ENCODE measurements at regions not wholly inside any gene's neighbourhood (a gene's known extent, or its start where the extent isn't known, plus 50 kb on each side); places are given as distances from the start of the nearest gene placed in this dataset.

GRCh38 chr14:104317975-104318557 is 179.7 kb downstream of the KIF26A start:
- DNase-seq (no peak), ATAC-seq (ENCODE audit: low FRiP score) (no peak)
- Histone ChIP-seq H3K9me3 (ENCODE audit: control insufficient read depth, low read length) (no peaks in the 10 kb centered on the region), H3K27ac (ENCODE audit: low read depth in 1 of 2, low read length in 2 of 2) (no peak overlapping the region), H3K4me3 (ENCODE audit: low read length in 2 of 2) (no peak overlapping the region), H3K27me3 (ENCODE audit: control insufficient read depth in 1 of 2, insufficient read depth in 2 of 2, low read length in 1 of 2) (no peaks in the 10 kb centered on the region), H3K4me1 (ENCODE audit: control insufficient read depth in 1 of 2, insufficient read depth in 2 of 2, low read length in 2 of 2) (no peaks in the 10 kb centered on the region), H3K36me3 (ENCODE audit: control insufficient read depth in 1 of 2, insufficient read depth in 2 of 2, low read length in 1 of 2) (no peaks in the 10 kb centered on the region)
- intact Hi-C loops (cut with DNase I): no loop called here
- 88 to 89% methylated on average over 18 of the region's 18 CpGs for WGBS, 2 donors

- H3K4me1 ChIP-seq (ENCODE audit: control insufficient read depth in 1 of 2, insufficient read depth in 2 of 2, low read length in 2 of 2): no peaks in the 10 kb centered on the region
- no peaks in the 10 kb centered on the region for H3K36me3 ChIP-seq (ENCODE audit: control insufficient read depth in 1 of 2, insufficient read depth in 2 of 2, low read length in 1 of 2)
- no peak for DNase-seq
- H3K9me3 ChIP-seq (ENCODE audit: control insufficient read depth, low read length): no peaks in the 10 kb centered on the region
- H3K27ac ChIP-seq (ENCODE audit: low read depth in 1 of 2, low read length in 2 of 2): no peak overlapping the region
- no peak for ATAC-seq (ENCODE audit: low FRiP score)
- no peak overlapping the region for H3K4me3 ChIP-seq (ENCODE audit: low read length in 2 of 2)
- WGBS, 2 donors: 56 to 62% methylated on average over 23 to 25 of the region's 25 CpGs
- H3K27me3 ChIP-seq (ENCODE audit: control insufficient read depth in 1 of 2, insufficient read depth in 2 of 2, low read length in 1 of 2): no peaks in the 10 kb centered on the region
- intact Hi-C loops (cut with DNase I): no loop called here
Observed at GRCh38 chr14:104318558-104319490, 180.4 kb downstream of the KIF26A start.

- intact Hi-C loops (cut with DNase I): no loop called here
- Histone ChIP-seq H3K27ac (ENCODE audit: low read depth in 1 of 2, low read length in 2 of 2) (no peak overlapping the region), H3K9me3 (ENCODE audit: control insufficient read depth, low read length) (no peaks in the 10 kb centered on the region), H3K4me3 (ENCODE audit: low read length in 2 of 2) (no peak overlapping the region), H3K27me3 (ENCODE audit: control insufficient read depth in 1 of 2, insufficient read depth in 2 of 2, low read length in 1 of 2) (no peaks in the 10 kb centered on the region), H3K36me3 (ENCODE audit: control insufficient read depth in 1 of 2, insufficient read depth in 2 of 2, low read length in 1 of 2) (no peaks in the 10 kb centered on the region), H3K4me1 (ENCODE audit: control insufficient read depth in 1 of 2, insufficient read depth in 2 of 2, low read length in 2 of 2) (no peaks in the 10 kb centered on the region)
- 81 to 82% methylated on average over 23 of the region's 23 CpGs for WGBS, 2 donors
- ATAC-seq (ENCODE audit: low FRiP score): no peak
- DNase-seq: peak in 1 of 2 donors; percentile 40
Observed at GRCh38 chr14:104319491-104320241, 181.3 kb downstream of the KIF26A start.

- intact Hi-C loops (cut with DNase I): no loop called here
- H3K36me3 ChIP-seq (ENCODE audit: control insufficient read depth in 1 of 2, insufficient read depth in 2 of 2, low read length in 1 of 2): no peaks in the 10 kb centered on the region
- H3K27ac ChIP-seq (ENCODE audit: low read depth in 1 of 2, low read length in 2 of 2): no peak overlapping the region
- 32 to 37% methylated on average over 20 of the region's 20 CpGs for WGBS, 2 donors
- ATAC-seq (ENCODE audit: low FRiP score): no peak
- H3K4me3 ChIP-seq (ENCODE audit: low read length in 2 of 2): no peak overlapping the region
- peak in 1 of 2 donors; percentile 23 for DNase-seq
- H3K9me3 ChIP-seq (ENCODE audit: control insufficient read depth, low read length): no peaks in the 10 kb centered on the region
- H3K27me3 ChIP-seq (ENCODE audit: control insufficient read depth in 1 of 2, insufficient read depth in 2 of 2, low read length in 1 of 2): no peaks in the 10 kb centered on the region
- H3K4me1 ChIP-seq (ENCODE audit: control insufficient read depth in 1 of 2, insufficient read depth in 2 of 2, low read length in 2 of 2): no peaks in the 10 kb centered on the region
Observed at GRCh38 chr14:104320611-104321086, 182.3 kb downstream of the KIF26A start.

- Histone ChIP-seq H3K4me1 (ENCODE audit: control insufficient read depth in 1 of 2, insufficient read depth in 2 of 2, low read length in 2 of 2) (no peaks in the 10 kb centered on the region), H3K9me3 (ENCODE audit: control insufficient read depth, low read length) (no peaks in the 10 kb centered on the region), H3K27ac (ENCODE audit: low read depth in 1 of 2, low read length in 2 of 2) (no peak overlapping the region), H3K4me3 (ENCODE audit: low read length in 2 of 2) (no peak overlapping the region), H3K27me3 (ENCODE audit: control insufficient read depth in 1 of 2, insufficient read depth in 2 of 2, low read length in 1 of 2) (no peaks in the 10 kb centered on the region), H3K36me3 (ENCODE audit: control insufficient read depth in 1 of 2, insufficient read depth in 2 of 2, low read length in 1 of 2) (no peaks in the 10 kb centered on the region)
- ATAC-seq (ENCODE audit: low FRiP score) (no peak), DNase-seq (peak in 1 of 2 donors; percentile 29)
- WGBS, 2 donors: 57% methylated on average over 24 of the region's 24 CpGs
- intact Hi-C loops (cut with DNase I): no loop called here
Observed at GRCh38 chr14:104321088-104321801, 182.9 kb downstream of the KIF26A start.

- ATAC-seq (ENCODE audit: low FRiP score) (no peak), DNase-seq (peak in 1 of 2 donors; percentile 21)
- H3K36me3 ChIP-seq (ENCODE audit: control insufficient read depth in 1 of 2, insufficient read depth in 2 of 2, low read length in 1 of 2): no peaks in the 10 kb centered on the region
- no peak overlapping the region for H3K27ac ChIP-seq (ENCODE audit: low read depth in 1 of 2, low read length in 2 of 2)
- no peaks in the 10 kb centered on the region for H3K9me3 ChIP-seq (ENCODE audit: control insufficient read depth, low read length)
- no peaks in the 10 kb centered on the region for H3K4me1 ChIP-seq (ENCODE audit: control insufficient read depth in 1 of 2, insufficient read depth in 2 of 2, low read length in 2 of 2)
- WGBS, 2 donors: 81 to 84% methylated on average over 11 of the region's 11 CpGs
- no peaks in the 10 kb centered on the region for H3K27me3 ChIP-seq (ENCODE audit: control insufficient read depth in 1 of 2, insufficient read depth in 2 of 2, low read length in 1 of 2)
- no peak overlapping the region for H3K4me3 ChIP-seq (ENCODE audit: low read length in 2 of 2)
- intact Hi-C loops (cut with DNase I): no loop called here
Observed at GRCh38 chr14:104321802-104322130, 183.4 kb downstream of the KIF26A start.

GRCh38 chr14:104322531-104323366 is 184.4 kb downstream of the KIF26A start:
- 63 to 64% methylated on average over 28 of the region's 28 CpGs for WGBS, 2 donors
- H3K9me3 ChIP-seq (ENCODE audit: control insufficient read depth, low read length): no peaks in the 10 kb centered on the region
- no peak overlapping the region for H3K27ac ChIP-seq (ENCODE audit: low read depth in 1 of 2, low read length in 2 of 2)
- DNase-seq (no peak), ATAC-seq (ENCODE audit: low FRiP score) (no peak)
- H3K4me1 ChIP-seq (ENCODE audit: control insufficient read depth in 1 of 2, insufficient read depth in 2 of 2, low read length in 2 of 2): no peaks in the 10 kb centered on the region
- no peaks in the 10 kb centered on the region for H3K27me3 ChIP-seq (ENCODE audit: control insufficient read depth in 1 of 2, insufficient read depth in 2 of 2, low read length in 1 of 2)
- H3K4me3 ChIP-seq (ENCODE audit: low read length in 2 of 2): no peak overlapping the region
- H3K36me3 ChIP-seq (ENCODE audit: control insufficient read depth in 1 of 2, insufficient read depth in 2 of 2, low read length in 1 of 2): no peaks in the 10 kb centered on the region
- intact Hi-C loops (cut with DNase I): no loop called here
